ENCODE measurements at regions not wholly inside any gene's neighbourhood (a gene's known extent, or its start where the extent isn't known, plus 50 kb on each side); places are given as distances from the start of the nearest gene placed in this dataset.

DNA sequence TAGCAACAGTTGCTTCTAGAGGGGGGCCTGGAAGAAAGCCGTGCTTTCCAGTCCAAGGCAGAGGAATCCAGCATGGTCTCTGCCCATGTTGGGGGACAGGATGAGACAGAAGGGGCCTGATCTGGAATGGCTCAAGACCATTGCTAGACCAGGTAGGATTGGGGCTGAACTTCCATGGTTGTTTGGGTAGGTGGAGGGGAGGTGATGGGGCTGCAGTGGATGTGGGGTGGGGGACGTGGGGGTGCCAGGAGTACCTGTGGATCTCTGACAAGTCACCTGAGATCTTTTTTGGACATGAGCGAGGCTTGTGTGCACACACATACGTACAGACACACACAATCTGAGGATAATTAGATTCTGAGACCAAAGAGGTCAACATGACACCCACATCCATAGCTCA, 228.7 kb upstream of the SKOR2 start:
- Histone ChIP-seq H3K4me3 (ENCODE audit: low read depth in 2 of 2, low read length in 2 of 2) (no peak overlapping the region), H3K4me1 (ENCODE audit: control insufficient read depth, insufficient read depth, low read length) (no peaks in the 10 kb centered on the region), H3K27me3 (ENCODE audit: control insufficient read depth, insufficient read depth, low read length) (peaks cover 4% of the 10 kb centered on the region; the same call in 1 of the 2 replicates), H3K36me3 (ENCODE audit: control insufficient read depth, insufficient read depth, low read length) (no peaks in the 10 kb centered on the region), H3K9me3 (ENCODE audit: control insufficient read depth, insufficient read depth, low read depth, low read length) (no peaks in the 10 kb centered on the region), H3K27ac (ENCODE audit: low read length) (no peak overlapping the region)
- no TSS peak for BruUV-seq (replicated peaks)
- ATAC-seq (no peak), DNase-seq (ENCODE audit: low read depth, low spot score) (no peak)
- in situ Hi-C loops (cut with HindIII; ENCODE audit: low pct_unique_long_range_greater_than_20kb, low sequenced_read_pairs) (no loop called here), intact Hi-C loops (cut with micrococcal nuclease; ENCODE audit: unreplicated experiment) (no loop called here)
- TF ChIP-seq POLR2AphosphoS5 (IDR thresholded peaks at IDR 0.05; ENCODE audit: low read depth, low read length) = no peak
- no peak for TF ChIP-seq TCF7L2 (IDR thresholded peaks at IDR 0.05; ENCODE audit: low read depth, low read length)
- no peak for TF ChIP-seq CTCF (IDR thresholded peaks at IDR 0.05)
- no peak for TF ChIP-seq SIN3A (IDR thresholded peaks at IDR 0.05; ENCODE audit: borderline replicate concordance, insufficient read depth, low read depth, low read length)
- TF ChIP-seq, protein P1, sequence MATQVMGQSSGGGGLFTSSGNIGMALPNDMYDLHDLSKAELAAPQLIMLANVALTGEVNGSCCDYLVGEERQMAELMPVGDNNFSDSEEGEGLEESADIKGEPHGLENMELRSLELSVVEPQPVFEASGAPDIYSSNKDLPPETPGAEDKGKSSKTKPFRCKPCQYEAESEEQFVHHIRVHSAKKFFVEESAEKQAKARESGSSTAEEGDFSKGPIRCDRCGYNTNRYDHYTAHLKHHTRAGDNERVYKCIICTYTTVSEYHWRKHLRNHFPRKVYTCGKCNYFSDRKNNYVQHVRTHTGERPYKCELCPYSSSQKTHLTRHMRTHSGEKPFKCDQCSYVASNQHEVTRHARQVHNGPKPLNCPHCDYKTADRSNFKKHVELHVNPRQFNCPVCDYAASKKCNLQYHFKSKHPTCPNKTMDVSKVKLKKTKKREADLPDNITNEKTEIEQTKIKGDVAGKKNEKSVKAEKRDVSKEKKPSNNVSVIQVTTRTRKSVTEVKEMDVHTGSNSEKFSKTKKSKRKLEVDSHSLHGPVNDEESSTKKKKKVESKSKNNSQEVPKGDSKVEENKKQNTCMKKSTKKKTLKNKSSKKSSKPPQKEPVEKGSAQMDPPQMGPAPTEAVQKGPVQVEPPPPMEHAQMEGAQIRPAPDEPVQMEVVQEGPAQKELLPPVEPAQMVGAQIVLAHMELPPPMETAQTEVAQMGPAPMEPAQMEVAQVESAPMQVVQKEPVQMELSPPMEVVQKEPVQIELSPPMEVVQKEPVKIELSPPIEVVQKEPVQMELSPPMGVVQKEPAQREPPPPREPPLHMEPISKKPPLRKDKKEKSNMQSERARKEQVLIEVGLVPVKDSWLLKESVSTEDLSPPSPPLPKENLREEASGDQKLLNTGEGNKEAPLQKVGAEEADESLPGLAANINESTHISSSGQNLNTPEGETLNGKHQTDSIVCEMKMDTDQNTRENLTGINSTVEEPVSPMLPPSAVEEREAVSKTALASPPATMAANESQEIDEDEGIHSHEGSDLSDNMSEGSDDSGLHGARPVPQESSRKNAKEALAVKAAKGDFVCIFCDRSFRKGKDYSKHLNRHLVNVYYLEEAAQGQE (IDR thresholded peaks at IDR 0.05; ENCODE audit: insufficient read depth in 1 of 2, low read depth in 2 of 2, low read length in 1 of 2) = no peak
- ChIA-PET POLR2A (no interaction called here), CTCF (no interaction called here)

DNA sequence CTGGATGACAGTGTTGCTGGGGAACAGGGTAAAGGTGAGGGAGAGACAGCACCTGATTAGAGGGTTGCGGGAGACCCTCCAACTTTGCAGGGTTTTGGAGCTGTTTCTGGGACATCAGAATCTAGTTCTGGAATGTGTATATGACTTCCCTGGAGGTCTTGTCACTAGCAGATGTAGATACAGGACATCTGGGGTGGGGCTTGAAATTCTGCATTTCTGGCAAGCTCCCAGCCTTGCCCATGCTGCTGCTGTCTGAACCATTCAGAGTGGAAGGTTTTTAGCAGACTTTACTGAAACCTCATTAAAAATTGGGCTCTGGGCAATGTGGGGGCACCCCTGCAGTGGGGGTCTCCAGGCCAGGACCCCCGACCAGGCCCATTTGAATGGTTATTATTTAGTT, 220.3 kb upstream of the SKOR2 start:
- Histone ChIP-seq H3K27ac (ENCODE audit: low read length) (no peak overlapping the region), H3K4me3 (ENCODE audit: low read depth in 2 of 2, low read length in 2 of 2) (no peak overlapping the region), H3K27me3 (ENCODE audit: control insufficient read depth, insufficient read depth, low read length) (no peaks in the 10 kb centered on the region; the same call in 1 of the 2 replicates), H3K36me3 (ENCODE audit: control insufficient read depth, insufficient read depth, low read length) (no peaks in the 10 kb centered on the region), H3K4me1 (ENCODE audit: control insufficient read depth, insufficient read depth, low read length) (no peaks in the 10 kb centered on the region), H3K9me3 (ENCODE audit: control insufficient read depth, insufficient read depth, low read depth, low read length) (no peaks in the 10 kb centered on the region)
- no TSS peak for BruUV-seq (replicated peaks)
- intact Hi-C loops (cut with micrococcal nuclease; ENCODE audit: unreplicated experiment) (no loop called here), in situ Hi-C loops (cut with HindIII; ENCODE audit: low pct_unique_long_range_greater_than_20kb, low sequenced_read_pairs) (no loop called here)
- CTCF ChIA-PET = no interaction called here
- POLR2A ChIA-PET = no interaction called here
- TF ChIP-seq POLR2AphosphoS5 (IDR thresholded peaks at IDR 0.05; ENCODE audit: low read depth, low read length) = no peak
- TF ChIP-seq CTCF (IDR thresholded peaks at IDR 0.05) = no peak
- no peak for TF ChIP-seq SIN3A (IDR thresholded peaks at IDR 0.05; ENCODE audit: borderline replicate concordance, insufficient read depth, low read depth, low read length)
- no peak for TF ChIP-seq TCF7L2 (IDR thresholded peaks at IDR 0.05; ENCODE audit: low read depth, low read length)
- TF ChIP-seq, protein P1 (IDR thresholded peaks at IDR 0.05; ENCODE audit: insufficient read depth in 1 of 2, low read depth in 2 of 2, low read length in 1 of 2) = no peak
- ATAC-seq (no peak), DNase-seq (ENCODE audit: low read depth, low spot score) (no peak)

Data from Panc1 (cell line).